IPS-15b (cell line): ENCODE measurements at regions not wholly inside any gene's neighbourhood (a gene's known extent, or its start where the extent isn't known, plus 50 kb on each side); places are given as distances from the start of the nearest gene placed in this dataset.

Experiments used
- H3K27me3 ChIP-seq: one replicate; pipeline ENCODE4 v1.6.1; 2013; ENCODE audit warnings: low read length; ENCODE audit not compliant: control insufficient read depth, insufficient read depth
- H3K36me3 ChIP-seq: one replicate; pipeline ENCODE4 v1.6.1; 2013; ENCODE audit warnings: low read length; ENCODE audit not compliant: control insufficient read depth, insufficient read depth
- H3K4me1 ChIP-seq: one replicate; pipeline ENCODE4 v1.6.1; 2013; ENCODE audit warnings: mild to moderate bottlenecking, low read length; ENCODE audit not compliant: control insufficient read depth, insufficient read depth
- H3K4me3 ChIP-seq: one replicate; pipeline ENCODE4 v1.5.1; 2013; ENCODE audit warnings: low read depth, low read length
- H3K9ac ChIP-seq: one replicate; pipeline ENCODE4 v1.6.1; 2013; ENCODE audit warnings: low read depth, mild to moderate bottlenecking, low read length
- H3K9me3 ChIP-seq: one replicate; pipeline ENCODE4 v1.6.1; 2013; ENCODE audit warnings: mild to moderate bottlenecking, low read length; ENCODE audit not compliant: control insufficient read depth, insufficient read depth

GRCh38 chr9:85890962-85891361, 50.0 kb upstream of the NAA35 start:
- H3K4me1 ChIP-seq: no peaks in the 10 kb centered on the region
- H3K4me3 ChIP-seq: no peak overlapping the region
- no peak overlapping the region for H3K9ac ChIP-seq
- no peaks in the 10 kb centered on the region for H3K36me3 ChIP-seq
- H3K27me3 ChIP-seq: no peaks in the 10 kb centered on the region
- no peaks in the 10 kb centered on the region for H3K9me3 ChIP-seq
